ENCODE measurements at regions not wholly inside any gene's neighbourhood (a gene's known extent, or its start where the extent isn't known, plus 50 kb on each side); places are given as distances from the start of the nearest gene placed in this dataset.
"Not testable (repeated sequence)": the region's sequence is repeated elsewhere in the genome, so short reads cannot be mapped to it uniquely, and the experiment has no call there.

GRCh38 chr2:36137612-36138011 is 218.0 kb upstream of the CRIM1 start:
- no peak for DNase-seq (ENCODE audit: low read depth)
- no peak for TF ChIP-seq CTCF (conservative IDR thresholded peaks at IDR 0.05; ENCODE audit: low read length)
- H3K4me3 ChIP-seq (ENCODE audit: low read length) = no peak overlapping the region

GRCh38 chr2:36134281-36134680 is 221.3 kb upstream of the CRIM1 start:
- H3K4me3 ChIP-seq (ENCODE audit: low read length) = no peak overlapping the region
- DNase-seq (ENCODE audit: low read depth) = no peak
- TF ChIP-seq CTCF (conservative IDR thresholded peaks at IDR 0.05; ENCODE audit: low read length) = no peak

GRCh38 chr2:36128359-36128758 is 227.2 kb upstream of the CRIM1 start:
- DNase-seq (ENCODE audit: low read depth) = no peak
- H3K4me3 ChIP-seq (ENCODE audit: low read length) = no peak overlapping the region
- TF ChIP-seq CTCF (conservative IDR thresholded peaks at IDR 0.05; ENCODE audit: low read length) = no peak

- TF ChIP-seq CTCF (conservative IDR thresholded peaks at IDR 0.05; ENCODE audit: low read length) = no peak
- no peak overlapping the region for H3K4me3 ChIP-seq (ENCODE audit: low read length)
- no peak for DNase-seq (ENCODE audit: low read depth)
Observed at GRCh38 chr2:36125702-36126101, 229.9 kb upstream of the CRIM1 start.

- H3K4me3 ChIP-seq (ENCODE audit: low read length) = no peak overlapping the region
- TF ChIP-seq CTCF (conservative IDR thresholded peaks at IDR 0.05; ENCODE audit: low read length) = no peak
- DNase-seq (ENCODE audit: low read depth) = no peak
Observed at GRCh38 chr2:36123995-36124394, 231.6 kb upstream of the CRIM1 start.

- DNase-seq (ENCODE audit: low read depth) = no peak
- H3K4me3 ChIP-seq (ENCODE audit: low read length) = no peak overlapping the region
- no peak for TF ChIP-seq CTCF (conservative IDR thresholded peaks at IDR 0.05; ENCODE audit: low read length)
Observed at GRCh38 chr2:36097022-36097421, 258.6 kb upstream of the CRIM1 start.

GRCh38 chr2:36091844-36092741 is 263.5 kb upstream of the CRIM1 start:
- H3K4me3 ChIP-seq (ENCODE audit: low read length); DNase-seq (ENCODE audit: low read depth): not testable (repeated sequence)

All from AG10803 (cell line).